Liver (tissue), 8 donors: ENCODE measurements at regions not wholly inside any gene's neighbourhood (a gene's known extent, or its start where the extent isn't known, plus 50 kb on each side); places are given as distances from the start of the nearest gene placed in this dataset.

Experiments used
- DNase-seq: peaks from one replicate; pipeline ENCODE4 v3.0.0-alpha.2; 2017; ENCODE audit warnings: low spot score
- H3K27ac ChIP-seq, 2 donors: one replicate each; pipeline ENCODE4 v1.7.0; 2013; ENCODE audit warnings: inconsistent platforms in 2 of 2, low read length in 2 of 2, control low read depth in 1 of 2, low read depth in 1 of 2, mild to moderate bottlenecking in 1 of 2
- H3K27me3 ChIP-seq, 4 donors: one replicate each; pipeline versions ENCODE4 v1.6.1 to v1.7.0; 2013; ENCODE audit warnings: low read length in 3 of 4, inconsistent platforms in 1 of 4, mild to moderate bottlenecking in 1 of 4, moderate library complexity in 1 of 4; ENCODE audit not compliant: control insufficient read depth in 4 of 4, insufficient read depth in 4 of 4
- H3K36me3 ChIP-seq, 4 donors: one replicate each; pipeline versions ENCODE4 v1.6.1 to v1.7.0; 2013; ENCODE audit warnings: low read length in 3 of 4, mild to moderate bottlenecking in 3 of 4, low read depth in 1 of 4, moderate library complexity in 1 of 4; ENCODE audit not compliant: control insufficient read depth in 4 of 4, insufficient read depth in 3 of 4
- H3K4me1 ChIP-seq, 4 donors: one replicate each; pipeline versions ENCODE4 v1.6.1 to v1.7.0; 2013; ENCODE audit warnings: low read length in 3 of 4, mild to moderate bottlenecking in 3 of 4, moderate library complexity in 1 of 4; ENCODE audit not compliant: control insufficient read depth in 4 of 4, insufficient read depth in 4 of 4
- H3K4me3 ChIP-seq, 3 donors: one replicate each; pipeline versions ENCODE4 v1.6.1 to v1.7.0; 2013; ENCODE audit warnings: low read length in 3 of 3, control low read depth in 1 of 3, low read depth in 1 of 3, mild to moderate bottlenecking in 1 of 3
- H3K9ac ChIP-seq, 2 donors: one replicate each; pipeline ENCODE4 v1.7.0; 2013; ENCODE audit warnings: low read length in 2 of 2, mild to moderate bottlenecking in 2 of 2, moderate library complexity in 2 of 2, control low read depth in 1 of 2, low read depth in 1 of 2
- H3K9me3 ChIP-seq, 4 donors: one replicate each; pipeline versions ENCODE4 v1.6.1 to v1.7.0; 2013; ENCODE audit warnings: low read length in 3 of 4; ENCODE audit not compliant: control insufficient read depth in 4 of 4
- EGR1 ChIP-seq, 2 donors: IDR thresholded peaks; 2 replicates each; pipeline ENCODE4 v1.6.1; 2016 to 2018; ENCODE audit warnings: antibody characterized with exemption in 2 of 2, low read depth in 2 of 2
- FOXA1 ChIP-seq: IDR thresholded peaks from 2 replicates; pipeline ENCODE4 v1.6.1; 2016; ENCODE audit warnings: antibody characterized with exemption
- FOXA2 ChIP-seq: IDR thresholded peaks from 2 replicates; pipeline ENCODE4 v1.6.1; 2016; ENCODE audit warnings: antibody characterized with exemption
- GABPA ChIP-seq, 2 donors: IDR thresholded peaks in 1 of 2; conservative IDR thresholded peaks in 1 of 2; 2 replicates each; pipeline ENCODE4 v1.6.1; 2016; ENCODE audit warnings: antibody characterized with exemption in 2 of 2, mild to moderate bottlenecking in 1 of 2, moderate library complexity in 1 of 2
- HNF4A ChIP-seq, 2 donors: conservative IDR thresholded peaks; 2 replicates each; pipeline ENCODE4 v1.6.1; 2016; ENCODE audit warnings: antibody characterized with exemption in 2 of 2, mild to moderate bottlenecking in 2 of 2
- HNF4G ChIP-seq: IDR thresholded peaks from 2 replicates; pipeline ENCODE4 v1.6.1; 2016; ENCODE audit warnings: antibody characterized with exemption
- JUND ChIP-seq, 2 donors: IDR thresholded peaks; 2 replicates each; pipeline ENCODE4 v1.6.1; 2016; ENCODE audit warnings: antibody characterized with exemption in 2 of 2
- MAX ChIP-seq: IDR thresholded peaks from 2 replicates; pipeline ENCODE4 v1.6.1; 2016; ENCODE audit warnings: antibody characterized with exemption
- NR2F2 ChIP-seq: IDR thresholded peaks from 2 replicates; pipeline ENCODE4 v1.6.1; 2016; ENCODE audit warnings: antibody characterized with exemption
- RAD21 ChIP-seq, 2 donors: IDR thresholded peaks; 2 replicates each; pipeline ENCODE4 v1.6.1; 2016; ENCODE audit warnings: antibody characterized with exemption in 2 of 2, mild to moderate bottlenecking in 2 of 2
- RXRA ChIP-seq, 2 donors: IDR thresholded peaks; 2 replicates each; pipeline ENCODE4 v1.6.1; 2017 to 2018; ENCODE audit warnings: antibody characterized with exemption in 2 of 2, mild to moderate bottlenecking in 1 of 2
- SP1 ChIP-seq: IDR thresholded peaks from 2 replicates; pipeline ENCODE4 v1.6.1; 2018; ENCODE audit warnings: antibody characterized with exemption, mild to moderate bottlenecking
- TAF1 ChIP-seq: conservative IDR thresholded peaks from 2 replicates; pipeline ENCODE4 v1.6.1; 2016; ENCODE audit warnings: antibody characterized with exemption, mild to moderate bottlenecking
- YY1 ChIP-seq: IDR thresholded peaks from 2 replicates; pipeline ENCODE4 v1.6.1; 2016; ENCODE audit warnings: antibody characterized with exemption, mild to moderate bottlenecking
- WGBS: extraction: QIAGEN DNeasy Blood & Tissue Kit; methylation state at CpG from one replicate; pipeline ENCODE4 v1.1.7; 2013; 5-methylcytosine and 5-hydroxymethylcytosine counted together
- TF ChIP-seq, protein P1 (sequence below): fragments of 150-350 bp; IDR thresholded peaks from 2 replicates; pipeline ENCODE4 v1.5.1; 2017; ENCODE audit warnings: improper control_type of control experiment, low read depth, low read length; ENCODE audit not compliant: missing input control
- TF ChIP-seq, protein P2 (sequence below): IDR thresholded peaks from 2 replicates; pipeline ENCODE4 v1.6.1; 2016; ENCODE audit warnings: antibody characterized with exemption, mild to moderate bottlenecking
- TF ChIP-seq, protein P3 (sequence below): IDR thresholded peaks from 2 replicates; pipeline ENCODE4 v1.6.1; 2016; ENCODE audit warnings: antibody characterized with exemption
- TF ChIP-seq, protein P4 (sequence below): IDR thresholded peaks from 2 replicates; pipeline ENCODE4 v1.6.1; 2016; ENCODE audit warnings: antibody characterized with exemption
- donor health status: healthy.
- donor health status: healthy.
- donor health status: healthy.
- donor health status: healthy.
- donor health status: healthy.

DNA sequence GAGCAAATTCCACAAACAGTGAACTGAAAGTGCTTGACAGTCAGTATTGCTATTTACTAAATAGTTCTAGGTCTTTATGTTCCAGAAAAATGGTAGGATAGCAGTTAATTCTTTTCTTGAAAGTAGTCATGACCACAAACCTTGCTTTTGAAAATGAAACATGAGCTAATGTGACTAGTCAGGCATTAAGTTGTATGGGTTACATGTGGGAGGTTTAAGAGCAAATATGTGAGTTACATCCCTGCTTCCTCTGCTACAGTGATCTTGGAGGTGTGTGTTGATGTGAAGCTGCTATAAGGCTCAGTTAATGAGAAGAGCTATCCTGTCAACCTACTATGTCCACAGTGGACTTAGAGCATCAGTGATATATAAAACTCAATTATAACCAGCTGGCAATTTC is 741.6 kb downstream of the FSCB start:
- H3K27ac ChIP-seq: no peak overlapping the region
- peaks cover 0 to 2% (median 0%) of the 10 kb centered on the region in 4 donors for H3K9me3 ChIP-seq
- H3K4me1 ChIP-seq: no peaks in the 10 kb centered on the region
- no peak overlapping the region for H3K9ac ChIP-seq
- no peak for DNase-seq
- no peaks in the 10 kb centered on the region for H3K36me3 ChIP-seq
- H3K4me3 ChIP-seq: no peak overlapping the region
- H3K27me3 ChIP-seq: no peaks in the 10 kb centered on the region
- TF ChIP-seq RXRA (IDR thresholded peaks at IDR 0.05): no peak
- TF ChIP-seq, protein P1, sequence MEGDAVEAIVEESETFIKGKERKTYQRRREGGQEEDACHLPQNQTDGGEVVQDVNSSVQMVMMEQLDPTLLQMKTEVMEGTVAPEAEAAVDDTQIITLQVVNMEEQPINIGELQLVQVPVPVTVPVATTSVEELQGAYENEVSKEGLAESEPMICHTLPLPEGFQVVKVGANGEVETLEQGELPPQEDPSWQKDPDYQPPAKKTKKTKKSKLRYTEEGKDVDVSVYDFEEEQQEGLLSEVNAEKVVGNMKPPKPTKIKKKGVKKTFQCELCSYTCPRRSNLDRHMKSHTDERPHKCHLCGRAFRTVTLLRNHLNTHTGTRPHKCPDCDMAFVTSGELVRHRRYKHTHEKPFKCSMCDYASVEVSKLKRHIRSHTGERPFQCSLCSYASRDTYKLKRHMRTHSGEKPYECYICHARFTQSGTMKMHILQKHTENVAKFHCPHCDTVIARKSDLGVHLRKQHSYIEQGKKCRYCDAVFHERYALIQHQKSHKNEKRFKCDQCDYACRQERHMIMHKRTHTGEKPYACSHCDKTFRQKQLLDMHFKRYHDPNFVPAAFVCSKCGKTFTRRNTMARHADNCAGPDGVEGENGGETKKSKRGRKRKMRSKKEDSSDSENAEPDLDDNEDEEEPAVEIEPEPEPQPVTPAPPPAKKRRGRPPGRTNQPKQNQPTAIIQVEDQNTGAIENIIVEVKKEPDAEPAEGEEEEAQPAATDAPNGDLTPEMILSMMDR: no peak
- no peak for TF ChIP-seq EGR1 (IDR thresholded peaks at IDR 0.05; ENCODE audit: low read depth in 2 of 2)
- TF ChIP-seq RAD21 (IDR thresholded peaks at IDR 0.05): no peak
- no peak for TF ChIP-seq YY1
- TF ChIP-seq GABPA (IDR thresholded peaks at IDR 0.05 in 1 of 2, conservative IDR thresholded peaks at IDR 0.05 in 1 of 2): no peak
- no peak for TF ChIP-seq SP1
- TF ChIP-seq MAX: no peak
- TF ChIP-seq, protein P2, sequence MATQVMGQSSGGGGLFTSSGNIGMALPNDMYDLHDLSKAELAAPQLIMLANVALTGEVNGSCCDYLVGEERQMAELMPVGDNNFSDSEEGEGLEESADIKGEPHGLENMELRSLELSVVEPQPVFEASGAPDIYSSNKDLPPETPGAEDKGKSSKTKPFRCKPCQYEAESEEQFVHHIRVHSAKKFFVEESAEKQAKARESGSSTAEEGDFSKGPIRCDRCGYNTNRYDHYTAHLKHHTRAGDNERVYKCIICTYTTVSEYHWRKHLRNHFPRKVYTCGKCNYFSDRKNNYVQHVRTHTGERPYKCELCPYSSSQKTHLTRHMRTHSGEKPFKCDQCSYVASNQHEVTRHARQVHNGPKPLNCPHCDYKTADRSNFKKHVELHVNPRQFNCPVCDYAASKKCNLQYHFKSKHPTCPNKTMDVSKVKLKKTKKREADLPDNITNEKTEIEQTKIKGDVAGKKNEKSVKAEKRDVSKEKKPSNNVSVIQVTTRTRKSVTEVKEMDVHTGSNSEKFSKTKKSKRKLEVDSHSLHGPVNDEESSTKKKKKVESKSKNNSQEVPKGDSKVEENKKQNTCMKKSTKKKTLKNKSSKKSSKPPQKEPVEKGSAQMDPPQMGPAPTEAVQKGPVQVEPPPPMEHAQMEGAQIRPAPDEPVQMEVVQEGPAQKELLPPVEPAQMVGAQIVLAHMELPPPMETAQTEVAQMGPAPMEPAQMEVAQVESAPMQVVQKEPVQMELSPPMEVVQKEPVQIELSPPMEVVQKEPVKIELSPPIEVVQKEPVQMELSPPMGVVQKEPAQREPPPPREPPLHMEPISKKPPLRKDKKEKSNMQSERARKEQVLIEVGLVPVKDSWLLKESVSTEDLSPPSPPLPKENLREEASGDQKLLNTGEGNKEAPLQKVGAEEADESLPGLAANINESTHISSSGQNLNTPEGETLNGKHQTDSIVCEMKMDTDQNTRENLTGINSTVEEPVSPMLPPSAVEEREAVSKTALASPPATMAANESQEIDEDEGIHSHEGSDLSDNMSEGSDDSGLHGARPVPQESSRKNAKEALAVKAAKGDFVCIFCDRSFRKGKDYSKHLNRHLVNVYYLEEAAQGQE: no peak
- TF ChIP-seq, protein P3, sequence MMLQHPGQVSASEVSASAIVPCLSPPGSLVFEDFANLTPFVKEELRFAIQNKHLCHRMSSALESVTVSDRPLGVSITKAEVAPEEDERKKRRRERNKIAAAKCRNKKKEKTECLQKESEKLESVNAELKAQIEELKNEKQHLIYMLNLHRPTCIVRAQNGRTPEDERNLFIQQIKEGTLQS: no peak
- TF ChIP-seq TAF1: no peak
- no peak for TF ChIP-seq FOXA2
- TF ChIP-seq NR2F2: no peak
- TF ChIP-seq, protein P4, sequence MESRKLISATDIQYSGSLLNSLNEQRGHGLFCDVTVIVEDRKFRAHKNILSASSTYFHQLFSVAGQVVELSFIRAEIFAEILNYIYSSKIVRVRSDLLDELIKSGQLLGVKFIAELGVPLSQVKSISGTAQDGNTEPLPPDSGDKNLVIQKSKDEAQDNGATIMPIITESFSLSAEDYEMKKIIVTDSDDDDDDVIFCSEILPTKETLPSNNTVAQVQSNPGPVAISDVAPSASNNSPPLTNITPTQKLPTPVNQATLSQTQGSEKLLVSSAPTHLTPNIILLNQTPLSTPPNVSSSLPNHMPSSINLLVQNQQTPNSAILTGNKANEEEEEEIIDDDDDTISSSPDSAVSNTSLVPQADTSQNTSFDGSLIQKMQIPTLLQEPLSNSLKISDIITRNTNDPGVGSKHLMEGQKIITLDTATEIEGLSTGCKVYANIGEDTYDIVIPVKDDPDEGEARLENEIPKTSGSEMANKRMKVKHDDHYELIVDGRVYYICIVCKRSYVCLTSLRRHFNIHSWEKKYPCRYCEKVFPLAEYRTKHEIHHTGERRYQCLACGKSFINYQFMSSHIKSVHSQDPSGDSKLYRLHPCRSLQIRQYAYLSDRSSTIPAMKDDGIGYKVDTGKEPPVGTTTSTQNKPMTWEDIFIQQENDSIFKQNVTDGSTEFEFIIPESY: no peak

DNA sequence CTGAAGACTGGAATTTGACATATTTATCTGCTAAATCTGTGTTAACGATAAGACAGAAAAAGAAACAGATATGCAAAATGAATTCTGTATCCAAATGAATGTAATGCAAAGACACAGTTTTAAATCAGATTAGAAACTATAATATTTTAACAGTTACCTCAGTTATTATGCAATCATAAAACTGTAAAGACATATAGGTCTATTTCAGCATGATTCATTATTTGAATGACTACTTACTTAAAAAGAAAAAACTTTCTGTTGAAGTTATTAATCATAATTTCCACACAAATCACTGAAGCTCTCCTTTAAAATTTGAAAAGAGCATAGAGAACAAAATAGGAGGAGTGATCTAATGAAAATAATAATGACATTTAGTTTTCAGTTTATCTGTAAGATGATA is 742.6 kb downstream of the FSCB start:
- H3K9ac ChIP-seq: no peak overlapping the region
- H3K4me3 ChIP-seq: no peak overlapping the region
- peaks cover 0 to 2% (median 0%) of the 10 kb centered on the region in 4 donors for H3K9me3 ChIP-seq
- no peaks in the 10 kb centered on the region for H3K36me3 ChIP-seq
- 90% methylated on average over 1 of the region's 1 CpG for WGBS
- H3K27ac ChIP-seq: no peak overlapping the region
- H3K27me3 ChIP-seq: no peaks in the 10 kb centered on the region
- no peak for DNase-seq
- H3K4me1 ChIP-seq: no peaks in the 10 kb centered on the region
- no peak for TF ChIP-seq HNF4G
- no peak for TF ChIP-seq MAX
- no peak for TF ChIP-seq RAD21 (IDR thresholded peaks at IDR 0.05)
- no peak for TF ChIP-seq TAF1
- no peak for TF ChIP-seq FOXA2
- no peak for TF ChIP-seq NR2F2
- TF ChIP-seq YY1: no peak
- no peak for TF ChIP-seq FOXA1
- TF ChIP-seq, protein P4: no peak
- TF ChIP-seq HNF4A (conservative IDR thresholded peaks at IDR 0.05): no peak
- TF ChIP-seq, protein P2: no peak
- TF ChIP-seq EGR1 (IDR thresholded peaks at IDR 0.05; ENCODE audit: low read depth in 2 of 2): no peak
- TF ChIP-seq, protein P3: no peak
- TF ChIP-seq RXRA (IDR thresholded peaks at IDR 0.05): no peak
- TF ChIP-seq JUND (IDR thresholded peaks at IDR 0.05): no peak
